ENCODE measurements at regions not wholly inside any gene's neighbourhood (a gene's known extent, or its start where the extent isn't known, plus 50 kb on each side); places are given as distances from the start of the nearest gene placed in this dataset.

- ChIA-PET POLR2A (no interaction called here), CTCF (no interaction called here)
- DNase-seq, result no peak
These were observed 121.9 kb upstream of the HS3ST2 start for GRCh38 chr16:22692034-22692433.

GRCh38 chr16:22692916-22693637 lies 120.9 kb upstream of the HS3ST2 start:
- Mint-ChIP-seq H3K36me3 (ENCODE audit: insufficient read depth, unreplicated experiment) (no peaks in the 10 kb centered on the region), H3K27ac (ENCODE audit: unreplicated experiment) (no peak overlapping the region), H3K27me3 (ENCODE audit: insufficient read depth, unreplicated experiment) (no peaks in the 10 kb centered on the region), H3K9me3 (ENCODE audit: unreplicated experiment) (no peaks in the 10 kb centered on the region), H3K4me1 (ENCODE audit: low read depth, unreplicated experiment) (no peaks in the 10 kb centered on the region), H3K4me3 (ENCODE audit: unreplicated experiment) (no peak overlapping the region)
- intact Hi-C loops (cut with micrococcal nuclease; ENCODE audit: unreplicated experiment), result no loop called here
- ChIA-PET POLR2A (no interaction called here), CTCF (no interaction called here)
- H3K4me1 ChIP-seq, result no peaks in the 10 kb centered on the region
- TF ChIP-seq CTCF (IDR thresholded peaks at IDR 0.05; ENCODE audit: insufficient read depth in 1 of 2, low read depth in 1 of 2, low read length in 1 of 2, severe bottlenecking in 1 of 2, unreplicated experiment in 1 of 2), result no peak
- H3K27me3 ChIP-seq (replicated peaks; ENCODE audit: control insufficient read depth, insufficient read depth, low read length), result no peaks in the 10 kb centered on the region
- H3K4me3 ChIP-seq (ENCODE audit: low read depth, low read length), result no peak overlapping the region
- no peak for DNase-seq
- H3K36me3 ChIP-seq (ENCODE audit: control insufficient read depth, insufficient read depth, low read length), result no peaks in the 10 kb centered on the region
- BruUV-seq (replicated peaks), result no TSS peak
- H3K9me3 ChIP-seq, result peaks cover 7% of the 10 kb centered on the region; the same call in 1 of the 2 replicates

More at GRCh38 chr16:22692034-22692433, 121.9 kb upstream of the HS3ST2 start:
- TF ChIP-seq CTCF (IDR thresholded peaks at IDR 0.05; ENCODE audit: insufficient read depth in 1 of 2, low read depth in 1 of 2, low read length in 1 of 2, severe bottlenecking in 1 of 2, unreplicated experiment in 1 of 2), result no peak
- intact Hi-C loops (cut with micrococcal nuclease; ENCODE audit: unreplicated experiment), result no loop called here
- no peaks in the 10 kb centered on the region for H3K9me3 Mint-ChIP-seq (ENCODE audit: unreplicated experiment)
- no peaks in the 10 kb centered on the region for H3K27me3 Mint-ChIP-seq (ENCODE audit: insufficient read depth, unreplicated experiment)
- H3K4me1 ChIP-seq, result no peaks in the 10 kb centered on the region
- H3K27me3 ChIP-seq (replicated peaks; ENCODE audit: control insufficient read depth, insufficient read depth, low read length), result no peaks in the 10 kb centered on the region
- peaks cover 8% of the 10 kb centered on the region for H3K9me3 ChIP-seq
- no TSS peak for BruUV-seq (replicated peaks)
- no peaks in the 10 kb centered on the region for H3K36me3 Mint-ChIP-seq (ENCODE audit: insufficient read depth, unreplicated experiment)
- H3K4me1 Mint-ChIP-seq (ENCODE audit: low read depth, unreplicated experiment), result no peaks in the 10 kb centered on the region
- no peaks in the 10 kb centered on the region for H3K36me3 ChIP-seq (ENCODE audit: control insufficient read depth, insufficient read depth, low read length)
- H3K27ac Mint-ChIP-seq (ENCODE audit: unreplicated experiment), result no peak overlapping the region
- H3K4me3 ChIP-seq (ENCODE audit: low read depth, low read length), result no peak overlapping the region
- H3K4me3 Mint-ChIP-seq (ENCODE audit: unreplicated experiment), result no peak overlapping the region

GRCh38 chr16:22693638-22694340 lies 120.2 kb upstream of the HS3ST2 start:
- no peak for TF ChIP-seq CTCF (IDR thresholded peaks at IDR 0.05; ENCODE audit: insufficient read depth in 1 of 2, low read depth in 1 of 2, low read length in 1 of 2, severe bottlenecking in 1 of 2, unreplicated experiment in 1 of 2)
- Histone ChIP-seq H3K9me3 (peaks cover 7% of the 10 kb centered on the region; the same call in 1 of the 2 replicates), H3K36me3 (ENCODE audit: control insufficient read depth, insufficient read depth, low read length) (no peaks in the 10 kb centered on the region), H3K27me3 (replicated peaks; ENCODE audit: control insufficient read depth, insufficient read depth, low read length) (no peaks in the 10 kb centered on the region), H3K4me1 (no peaks in the 10 kb centered on the region), H3K4me3 (ENCODE audit: low read depth, low read length) (no peak overlapping the region)
- Mint-ChIP-seq H3K27me3 (ENCODE audit: insufficient read depth, unreplicated experiment) (peaks cover 2% of the 10 kb centered on the region), H3K4me3 (ENCODE audit: unreplicated experiment) (no peak overlapping the region), H3K27ac (ENCODE audit: unreplicated experiment) (no peak overlapping the region), H3K36me3 (ENCODE audit: insufficient read depth, unreplicated experiment) (no peaks in the 10 kb centered on the region), H3K4me1 (ENCODE audit: low read depth, unreplicated experiment) (no peaks in the 10 kb centered on the region), H3K9me3 (ENCODE audit: unreplicated experiment) (no peaks in the 10 kb centered on the region)
- CTCF ChIA-PET, result interaction anchor here (0.6 kb wide), 1 partner anchor 8 kb away, joined by 3 read pairs; no protein-coding TSS in a partner anchor
- intact Hi-C loops (cut with micrococcal nuclease; ENCODE audit: unreplicated experiment), result no loop called here
- BruUV-seq (replicated peaks), result no TSS peak
- DNase-seq, result no peak
- POLR2A ChIA-PET, result no interaction called here

Measured in Caco-2 (cell line).